PC-3 (cell line): ENCODE measurements at regions not wholly inside any gene's neighbourhood (a gene's known extent, or its start where the extent isn't known, plus 50 kb on each side); places are given as distances from the start of the nearest gene placed in this dataset.

Experiments
- CTCF ChIP-seq: fragments of 300-600 bp; sonication (generic); conservative IDR thresholded peaks from 2 replicates; pipeline ENCODE4 v1.5.1; 2017; ENCODE audit warnings: antibody characterized with exemption, low read depth, mild to moderate bottlenecking, low read length
- EZH2phosphoT487 ChIP-seq: fragments of 300-600 bp; sonication (generic); IDR thresholded peaks from 2 replicates; pipeline ENCODE4 v1.6.1; 2018; ENCODE audit warnings: mild to moderate bottlenecking, antibody characterized with exemption, low read length, borderline replicate concordance

- no peak for TF ChIP-seq CTCF
- TF ChIP-seq EZH2phosphoT487 = no peak
Measured at GRCh38 chr20:7411075-7411474, 529.2 kb downstream of the HAO1 start.
